Peyer's patch (tissue), 4 donors: ENCODE measurements at regions not wholly inside any gene's neighbourhood (a gene's known extent, or its start where the extent isn't known, plus 50 kb on each side); places are given as distances from the start of the nearest gene placed in this dataset.

Source experiments
- DNase-seq, 3 donors: peaks; one replicate each; pipeline ENCODE4 v3.0.0-alpha.2; 2017 to 2019
- H3K27ac ChIP-seq, 4 donors: fragments of 200-600 bp; sonication (generic); one replicate each; pipeline ENCODE4 v1.5.1; 2016 to 2019
- H3K27me3 ChIP-seq, 2 donors: fragments of 200-600 bp; sonication (generic); one replicate each; pipeline ENCODE4 v1.5.1; 2019
- H3K36me3 ChIP-seq, 3 donors: fragments of 200-600 bp; sonication (generic); one replicate each; pipeline ENCODE4 v1.5.1; 2016 to 2019
- H3K4me1 ChIP-seq, 4 donors: fragments of 200-600 bp; sonication (generic); one replicate each; pipeline ENCODE4 v1.5.1; 2016 to 2019
- H3K4me3 ChIP-seq, 4 donors: fragments of 200-600 bp; sonication (generic); 1 replicate in 3 of 4; 2 replicates in 1 of 4; pipeline ENCODE4 v1.5.1; 2016 to 2019; ENCODE audit warnings: mild to moderate bottlenecking in 1 of 4
- H3K9me3 ChIP-seq, 4 donors: fragments of 200-600 bp; sonication (generic); one replicate each; pipeline ENCODE4 v1.5.1; 2016 to 2019; ENCODE audit warnings: mild to moderate bottlenecking in 1 of 4
- POLR2A ChIP-seq, 2 donors: fragments of 450-650 bp; IDR thresholded peaks; one replicate each; pipeline ENCODE4 v1.5.1; 2017; ENCODE audit warnings: antibody characterized with exemption in 2 of 2, mild to moderate bottlenecking in 2 of 2, moderate library complexity in 2 of 2
- TF ChIP-seq, protein P1 (sequence below), 6 experiments: fragments of 450-650 bp in 4 of 6; fragments of 200-600 bp in 2 of 6; sonication (generic) in 1 of 6; IDR thresholded peaks; one replicate each; pipeline ENCODE4 v1.5.1; 2017 to 2019; ENCODE audit warnings: antibody characterized with exemption in 6 of 6, mild to moderate bottlenecking in 3 of 6, moderate library complexity in 1 of 6

DNA sequence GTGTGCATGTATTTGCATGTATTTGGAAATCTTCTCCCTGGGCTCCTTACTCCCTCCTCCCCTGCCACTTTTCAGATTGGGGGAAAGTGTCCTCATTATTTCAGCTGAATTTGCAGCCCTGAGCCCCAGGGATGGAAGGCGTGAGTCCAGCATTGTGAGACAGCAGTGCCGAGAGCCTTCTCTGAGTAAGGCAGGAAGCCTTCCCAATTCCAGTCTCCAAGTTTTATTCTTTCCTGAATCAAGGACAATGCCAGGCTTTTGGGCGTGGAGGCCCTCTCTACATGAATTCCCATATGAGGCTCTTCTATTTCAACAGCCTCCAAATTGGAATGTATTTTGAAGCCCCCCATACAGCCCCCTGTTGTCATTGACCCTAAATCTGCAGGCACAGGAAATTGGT is 163.5 kb downstream of the ACKR3 start:
- H3K27ac ChIP-seq = no peak overlapping the region
- no peaks in the 10 kb centered on the region for H3K4me1 ChIP-seq
- TF ChIP-seq POLR2A (IDR thresholded peaks at IDR 0.05) = no peak
- TF ChIP-seq, protein P1, sequence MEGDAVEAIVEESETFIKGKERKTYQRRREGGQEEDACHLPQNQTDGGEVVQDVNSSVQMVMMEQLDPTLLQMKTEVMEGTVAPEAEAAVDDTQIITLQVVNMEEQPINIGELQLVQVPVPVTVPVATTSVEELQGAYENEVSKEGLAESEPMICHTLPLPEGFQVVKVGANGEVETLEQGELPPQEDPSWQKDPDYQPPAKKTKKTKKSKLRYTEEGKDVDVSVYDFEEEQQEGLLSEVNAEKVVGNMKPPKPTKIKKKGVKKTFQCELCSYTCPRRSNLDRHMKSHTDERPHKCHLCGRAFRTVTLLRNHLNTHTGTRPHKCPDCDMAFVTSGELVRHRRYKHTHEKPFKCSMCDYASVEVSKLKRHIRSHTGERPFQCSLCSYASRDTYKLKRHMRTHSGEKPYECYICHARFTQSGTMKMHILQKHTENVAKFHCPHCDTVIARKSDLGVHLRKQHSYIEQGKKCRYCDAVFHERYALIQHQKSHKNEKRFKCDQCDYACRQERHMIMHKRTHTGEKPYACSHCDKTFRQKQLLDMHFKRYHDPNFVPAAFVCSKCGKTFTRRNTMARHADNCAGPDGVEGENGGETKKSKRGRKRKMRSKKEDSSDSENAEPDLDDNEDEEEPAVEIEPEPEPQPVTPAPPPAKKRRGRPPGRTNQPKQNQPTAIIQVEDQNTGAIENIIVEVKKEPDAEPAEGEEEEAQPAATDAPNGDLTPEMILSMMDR (IDR thresholded peaks at IDR 0.05) = no peak
- H3K36me3 ChIP-seq = no peaks in the 10 kb centered on the region
- no peaks in the 10 kb centered on the region for H3K27me3 ChIP-seq
- no peak overlapping the region for H3K4me3 ChIP-seq
- no peak for DNase-seq
- no peaks in the 10 kb centered on the region for H3K9me3 ChIP-seq

DNA sequence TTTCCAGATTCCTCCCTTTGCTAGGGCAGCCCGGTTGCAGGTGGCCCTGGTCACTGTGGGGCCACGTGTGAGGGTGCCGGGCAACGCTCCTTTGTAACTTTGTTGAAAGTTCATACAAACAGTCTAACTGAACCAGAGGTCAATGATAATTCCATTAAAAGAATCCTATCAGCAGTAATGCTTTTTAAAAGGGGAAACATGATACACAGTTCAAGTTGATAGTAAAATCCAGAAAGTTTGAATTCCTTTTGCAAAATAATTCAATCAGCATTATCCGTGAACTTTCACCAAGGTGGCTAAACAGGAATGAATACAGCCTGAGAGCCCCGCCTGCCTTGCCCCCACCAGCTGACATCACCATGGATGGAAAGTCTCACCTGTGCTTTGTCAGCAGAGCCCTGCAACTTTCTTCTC is 166.2 kb downstream of the ACKR3 start:
- no peak for DNase-seq
- Histone ChIP-seq H3K9me3 (no peaks in the 10 kb centered on the region), H3K36me3 (no peaks in the 10 kb centered on the region), H3K4me1 (no peaks in the 10 kb centered on the region), H3K27ac (no peak overlapping the region), H3K4me3 (no peak overlapping the region), H3K27me3 (no peaks in the 10 kb centered on the region)
- TF ChIP-seq, protein P1 (IDR thresholded peaks at IDR 0.05) = no peak
- TF ChIP-seq POLR2A (IDR thresholded peaks at IDR 0.05) = no peak

DNA sequence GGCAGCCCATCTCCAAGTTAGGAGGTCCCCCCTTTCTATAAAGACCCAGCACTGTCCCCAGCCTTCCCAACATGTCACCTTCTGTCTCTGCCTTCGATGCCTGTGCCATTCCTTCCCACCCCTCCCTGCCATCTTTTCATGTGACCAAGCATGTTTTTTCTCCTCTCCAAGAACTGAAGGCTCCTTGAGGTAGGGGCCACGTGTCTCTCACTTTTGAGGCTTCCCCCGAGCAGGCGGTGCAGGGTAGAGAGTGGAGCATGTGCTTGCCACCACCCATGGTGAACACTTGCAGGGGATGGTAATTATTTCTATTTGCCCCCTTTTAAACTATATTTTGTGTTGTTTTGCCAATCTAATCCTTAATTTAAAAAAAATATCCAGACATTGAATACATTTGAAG is 168.4 kb downstream of the ACKR3 start:
- H3K4me1 ChIP-seq = no peaks in the 10 kb centered on the region
- H3K27me3 ChIP-seq = no peaks in the 10 kb centered on the region
- H3K9me3 ChIP-seq = no peaks in the 10 kb centered on the region
- H3K4me3 ChIP-seq = no peak overlapping the region
- no peak for DNase-seq
- TF ChIP-seq, protein P1 (IDR thresholded peaks at IDR 0.05) = no peak
- TF ChIP-seq POLR2A (IDR thresholded peaks at IDR 0.05) = no peak
- no peak overlapping the region for H3K27ac ChIP-seq
- no peaks in the 10 kb centered on the region for H3K36me3 ChIP-seq

DNA sequence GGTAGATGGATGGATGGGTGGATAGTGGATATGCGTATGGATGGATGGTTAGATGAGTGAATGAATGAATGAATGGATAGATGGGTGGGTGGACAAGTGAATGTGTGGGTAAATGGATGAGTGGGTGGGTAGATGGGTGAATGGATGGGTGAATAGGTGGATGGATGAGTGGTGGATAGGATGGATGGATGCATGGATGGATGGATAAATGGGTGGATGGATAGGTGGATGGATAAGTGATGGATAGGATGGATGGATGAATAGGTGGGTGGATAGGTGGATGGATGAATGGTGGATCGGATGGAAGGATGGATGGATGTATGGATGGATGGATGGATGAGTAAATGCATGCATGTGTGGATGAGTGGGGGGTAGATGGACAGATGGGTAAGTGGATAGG is 169.3 kb downstream of the ACKR3 start:
- Histone ChIP-seq H3K36me3 (no peaks in the 10 kb centered on the region), H3K27me3 (no peaks in the 10 kb centered on the region), H3K4me3 (no peak overlapping the region), H3K4me1 (no peaks in the 10 kb centered on the region), H3K27ac (no peak overlapping the region), H3K9me3 (no peaks in the 10 kb centered on the region)
- TF ChIP-seq POLR2A (IDR thresholded peaks at IDR 0.05) = no peak
- TF ChIP-seq, protein P1 (IDR thresholded peaks at IDR 0.05) = no peak
- DNase-seq = no peak

DNA sequence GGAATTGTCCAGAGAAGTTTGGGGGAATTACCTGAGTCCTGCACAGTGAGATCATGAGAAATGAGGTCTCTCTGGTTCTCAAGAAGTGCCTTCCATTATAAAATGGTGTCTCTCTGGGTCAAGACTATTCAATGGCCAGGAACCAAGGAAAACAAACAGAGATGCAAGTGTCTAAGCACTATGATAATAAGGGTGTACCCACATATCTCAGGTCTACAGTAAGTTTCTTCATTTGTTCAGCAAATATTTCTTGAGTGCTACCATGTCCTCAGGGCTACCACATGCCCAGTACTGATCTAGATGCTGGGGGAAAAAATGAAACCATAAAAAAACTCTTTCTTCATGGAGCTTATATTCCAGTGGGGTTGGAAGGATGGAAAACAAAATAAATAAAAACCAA is 170.0 kb downstream of the ACKR3 start:
- Histone ChIP-seq H3K27me3 (no peaks in the 10 kb centered on the region), H3K27ac (no peak overlapping the region), H3K4me3 (no peak overlapping the region), H3K9me3 (no peaks in the 10 kb centered on the region), H3K4me1 (no peaks in the 10 kb centered on the region), H3K36me3 (no peaks in the 10 kb centered on the region)
- no peak for DNase-seq
- TF ChIP-seq, protein P1 (IDR thresholded peaks at IDR 0.05) = no peak
- no peak for TF ChIP-seq POLR2A (IDR thresholded peaks at IDR 0.05)

DNA sequence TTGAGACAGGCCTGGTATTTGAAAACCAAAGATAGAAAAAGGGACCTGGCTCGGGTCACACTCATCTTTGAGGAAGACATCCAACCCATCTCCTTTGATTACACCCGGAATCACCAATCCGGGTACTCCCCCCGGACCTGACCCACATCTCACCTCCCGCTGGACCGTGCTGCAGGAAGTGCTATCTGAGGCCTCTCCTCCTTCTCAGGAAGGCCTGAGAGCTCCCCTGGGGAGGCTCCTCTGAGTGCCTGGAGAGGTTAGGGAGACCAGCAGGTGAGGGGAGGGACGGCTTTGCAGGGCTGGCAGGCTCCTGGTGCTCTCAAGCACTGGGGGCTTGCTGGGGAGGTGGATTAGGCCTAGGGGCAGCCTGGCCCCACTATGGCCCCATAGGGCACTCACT is 170.9 kb downstream of the ACKR3 start:
- DNase-seq = no peak
- H3K27me3 ChIP-seq = no peaks in the 10 kb centered on the region
- H3K4me3 ChIP-seq = no peak overlapping the region
- TF ChIP-seq, protein P1 (IDR thresholded peaks at IDR 0.05) = no peak
- no peak for TF ChIP-seq POLR2A (IDR thresholded peaks at IDR 0.05)
- no peak overlapping the region for H3K27ac ChIP-seq
- H3K36me3 ChIP-seq = no peaks in the 10 kb centered on the region
- H3K9me3 ChIP-seq = no peaks in the 10 kb centered on the region
- H3K4me1 ChIP-seq = no peaks in the 10 kb centered on the region
